K562 (cell line): ENCODE measurements at regions not wholly inside any gene's neighbourhood (a gene's known extent, or its start where the extent isn't known, plus 50 kb on each side); places are given as distances from the start of the nearest gene placed in this dataset.

Experiments
- ATAC-seq: fragments of 200-7000 bp; cut with Tn5 transposase; 3 replicates; pipeline ENCODE4 v1.9.1; 2020; ENCODE audit warnings: moderate library complexity
- BruUV-seq: library from RNA; stranded (reverse); fragments of 400-500 nt; replicated peaks from 2 replicates; lab custom pipeline; 2021; lab: Mats Ljungman, UMichigan
- CTCF ChIA-PET: fragments of 300-600 bp; formaldehyde crosslinking; extraction: SDS; loops from one replicate; lab custom pipeline; 2021; ENCODE audit warnings: low intra/inter-chr PET ratio; lab: Yijun Ruan, JAX
- POLR2A ChIA-PET: fragments of 300-600, 350-650 bp; sonication (Branson Sonifier 250); formaldehyde crosslinking; extraction: SDS; loops from one replicate; lab custom pipeline; 2021; ENCODE audit warnings: antibody characterized with exemption, inconsistent platforms; lab: Yijun Ruan, JAX
- DNase-seq, 4 experiments: peaks; one replicate each; pipeline versions ENCODE4 v3.0.0 to v3.0.0-alpha.2; 2011 to 2018; ENCODE audit warnings: low spot score in 3 of 4, mixed read lengths in 3 of 4; ENCODE audit errors: extremely low read depth in 1 of 4
- FAIRE-seq: peaks from 2 replicates; lab custom pipeline; 2011; peaks lifted over from hg19 to GRCh38; lab: Jason Lieb, UNC
- H2AFZ ChIP-seq: 2 replicates; pipeline ENCODE4 v1.6.0; 2011; ENCODE audit warnings: low read depth, low read length, control low read depth, inconsistent platforms
- H3K27ac ChIP-seq: fragments of 200-600 bp; 3 replicates; pipeline ENCODE4 v1.8.0; 2011; ENCODE audit warnings: low read depth, mild to moderate bottlenecking, control low read depth, inconsistent platforms, low read length, moderate library complexity, mixed read lengths; ENCODE audit errors: extremely low read depth
- H3K27me3 ChIP-seq, 2 experiments: fragments of 300-600 bp in 1 of 2; 2 replicates in 1 of 2; 3 replicates in 1 of 2; pipeline versions ENCODE4 v1.6.0 to v1.8.0; 2011; ENCODE audit warnings: inconsistent platforms in 2 of 2, low read length in 2 of 2, mild to moderate bottlenecking in 1 of 2, mixed read lengths in 1 of 2, moderate library complexity in 1 of 2; ENCODE audit not compliant: control insufficient read depth in 2 of 2, insufficient read depth in 2 of 2
- H3K36me3 ChIP-seq: fragments of 300-600 bp; 3 replicates; pipeline ENCODE4 v1.8.0; 2011; ENCODE audit warnings: mild to moderate bottlenecking, low read length, inconsistent platforms; ENCODE audit not compliant: control insufficient read depth, insufficient read depth
- H3K4me1 ChIP-seq, 2 experiments: fragments of 200-600 bp in 1 of 2; replicated peaks in 1 of 2; 2 replicates in 1 of 2; 3 replicates in 1 of 2; pipeline versions ENCODE4 v1.5.1 to v1.8.0; 2011; ENCODE audit warnings: inconsistent platforms in 2 of 2, low read length in 2 of 2, mild to moderate bottlenecking in 1 of 2, mixed read lengths in 1 of 2, moderate library complexity in 1 of 2; ENCODE audit not compliant: control insufficient read depth in 2 of 2, insufficient read depth in 2 of 2
- H3K4me2 ChIP-seq: 2 replicates; pipeline ENCODE4 v1.6.1; 2011; ENCODE audit warnings: low read length, control low read depth, inconsistent platforms, mixed read lengths; ENCODE audit not compliant: insufficient read depth
- H3K4me3 ChIP-seq: fragments of 200-600 bp; sonication (generic), shearing (Covaris generic); 2 replicates; pipeline ENCODE4 v1.5.1; 2016; ENCODE audit warnings: control low read depth, inconsistent platforms
- H3K79me2 ChIP-seq: fragments of 200-600 bp; 3 replicates; pipeline ENCODE4 v1.8.0; 2011; ENCODE audit warnings: low read length, inconsistent platforms; ENCODE audit not compliant: control insufficient read depth, insufficient read depth
- H3K9ac ChIP-seq, 2 experiments: 2 replicates each; pipeline versions ENCODE4 v1.6.0 to v1.6.1; 2011; ENCODE audit warnings: low read depth in 2 of 2, low read length in 2 of 2, control low read depth in 1 of 2, inconsistent platforms in 1 of 2, mild to moderate bottlenecking in 1 of 2, mixed read lengths in 1 of 2; ENCODE audit not compliant: insufficient read depth in 1 of 2
- H3K9me1 ChIP-seq: one replicate; pipeline ENCODE4 v1.6.0; 2011; ENCODE audit warnings: inconsistent platforms, mild to moderate bottlenecking, low read length, moderate library complexity; ENCODE audit not compliant: control insufficient read depth, insufficient read depth
- H3K9me3 ChIP-seq: replicated peaks from 2 replicates; pipeline ENCODE4 v1.5.1; 2011; ENCODE audit warnings: low read depth, low read length, inconsistent platforms; ENCODE audit not compliant: control insufficient read depth, insufficient read depth
- H4K20me1 ChIP-seq: replicated peaks from 2 replicates; pipeline ENCODE4 v1.6.1; 2011; ENCODE audit warnings: low read length, inconsistent platforms, mixed read lengths; ENCODE audit not compliant: control insufficient read depth, insufficient read depth
- SOX6 ChIP-seq: fragments of 450-650 bp; IDR thresholded peaks from 2 replicates; pipeline ENCODE4 v1.6.1; 2014; ENCODE audit warnings: mild to moderate bottlenecking
- TSC22D4 ChIP-seq: fragments of 450-650 bp; IDR thresholded peaks from 2 replicates; pipeline ENCODE4 v1.6.1; 2016; ENCODE audit warnings: missing genetic modification characterization, missing biosample characterization, control low read depth
- WGBS: fragments of 100-300 bp; shearing (Covaris generic); methylation state at CpG from one replicate; pipeline ENCODE4 v1.1.6; 2016; ENCODE audit warnings: low coverage, mixed read lengths; ENCODE audit not compliant: insufficient coverage; ENCODE audit errors: missing lambda C conversion rate; 5-methylcytosine and 5-hydroxymethylcytosine counted together
- in situ Hi-C: fragments of 300-500 bp; cut with MboI; formaldehyde crosslinking; loops from 4 replicates; pipeline ENCODE4 v1.15.0; 2018; ENCODE audit warnings: inconsistent platforms, mixed read lengths
- intact Hi-C: fragments of 100-400 bp; cut with micrococcal nuclease; formaldehyde crosslinking; loops from 2 replicates; pipeline ENCODE4 v1.14.2; 2022

- 0% methylated on average over 1 of the region's 1 CpG for WGBS
- POLR2A ChIA-PET = no interaction called here
Measured at GRCh38 chr14:55773312-55773711, 193.3 kb downstream of the KTN1 start.

GRCh38 chr14:55773984-55774545, 194.1 kb downstream of the KTN1 start:
- Histone ChIP-seq H2AFZ (no peak overlapping the region), H3K4me2 (no peak overlapping the region), H3K4me3 (no peak overlapping the region), H3K9me3 (no peaks in the 10 kb centered on the region), H4K20me1 (no peaks in the 10 kb centered on the region), H3K4me1 (no peaks in the 10 kb centered on the region), H3K9ac (no peak overlapping the region), H3K27me3 (peaks cover 0 to 3% of the 10 kb centered on the region in 2 experiments; a peak in 1 of 5 replicates), H3K27ac (no peak overlapping the region), H3K9me1 (no peaks in the 10 kb centered on the region), H3K36me3 (no peaks in the 10 kb centered on the region), H3K79me2 (no peaks in the 10 kb centered on the region)
- CTCF ChIA-PET = no interaction called here
- no peak for TF ChIP-seq SOX6
- intact Hi-C loops (no loop called here), in situ Hi-C loops (no loop called here)
- no TSS peak for BruUV-seq
- FAIRE-seq (no peak), DNase-seq (no peak), ATAC-seq (no peak)
- WGBS = 0% methylated on average over 1 of the region's 1 CpG
- POLR2A ChIA-PET = interaction anchor here (0.7 to 1.1 kb wide), 2 partner anchors 17 to 98 kb away, joined by 3 to 4 read pairs; no protein-coding TSS in a partner anchor

More at GRCh38 chr14:55773312-55773711, 193.3 kb downstream of the KTN1 start:
- Histone ChIP-seq H3K9me3 (no peaks in the 10 kb centered on the region), H3K79me2 (no peaks in the 10 kb centered on the region), H3K4me2 (no peak overlapping the region), H3K36me3 (no peaks in the 10 kb centered on the region), H3K4me1 (no peaks in the 10 kb centered on the region), H4K20me1 (no peaks in the 10 kb centered on the region), H2AFZ (no peak overlapping the region), H3K9me1 (no peaks in the 10 kb centered on the region), H3K27me3 (peaks cover 0 to 3% of the 10 kb centered on the region in 2 experiments; a peak in 1 of 5 replicates), H3K4me3 (no peak overlapping the region), H3K9ac (no peak overlapping the region), H3K27ac (no peak overlapping the region)
- ATAC-seq (no peak), FAIRE-seq (no peak), DNase-seq (no peak)
- intact Hi-C loops (no loop called here), in situ Hi-C loops (no loop called here)
- CTCF ChIA-PET = no interaction called here
- TF ChIP-seq TSC22D4 = no peak
- no TSS peak for BruUV-seq
